BE2C (cell line): ENCODE measurements at regions not wholly inside any gene's neighbourhood (a gene's known extent, or its start where the extent isn't known, plus 50 kb on each side); places are given as distances from the start of the nearest gene placed in this dataset.

Source experiments
- DNase-seq: peaks from one replicate; pipeline ENCODE4 v3.0.0-alpha.2; 2020
- H3K27me3 ChIP-seq: fragments of 250-450 bp; sonication (Bioruptor Pico); 2 replicates; pipeline ENCODE4 v1.5.1; 2020; ENCODE audit warnings: mild to moderate bottlenecking
- H3K36me3 ChIP-seq: fragments of 250-450 bp; sonication (Bioruptor Pico); 2 replicates; pipeline ENCODE4 v1.5.1; 2020; ENCODE audit warnings: mild to moderate bottlenecking
- H3K4me1 ChIP-seq: fragments of 250-450 bp; sonication (Bioruptor Pico); 2 replicates; pipeline ENCODE4 v1.5.1; 2020
- H3K4me3 ChIP-seq: 2 replicates; pipeline ENCODE4 v1.5.1; 2011; ENCODE audit warnings: low read depth, low read length
- H3K9me3 ChIP-seq: fragments of 250-450 bp; sonication (Bioruptor Pico); 2 replicates; pipeline ENCODE4 v1.5.1; 2020
- TF ChIP-seq, protein P1 (sequence below): IDR thresholded peaks from 2 replicates; pipeline ENCODE4 v1.5.1; 2012; ENCODE audit warnings: mild to moderate bottlenecking, low read depth, low read length

- H3K36me3 ChIP-seq: no peaks in the 10 kb centered on the region
- no peaks in the 10 kb centered on the region for H3K27me3 ChIP-seq
- H3K4me1 ChIP-seq: peaks cover 7% of the 10 kb centered on the region
- TF ChIP-seq, protein P1, sequence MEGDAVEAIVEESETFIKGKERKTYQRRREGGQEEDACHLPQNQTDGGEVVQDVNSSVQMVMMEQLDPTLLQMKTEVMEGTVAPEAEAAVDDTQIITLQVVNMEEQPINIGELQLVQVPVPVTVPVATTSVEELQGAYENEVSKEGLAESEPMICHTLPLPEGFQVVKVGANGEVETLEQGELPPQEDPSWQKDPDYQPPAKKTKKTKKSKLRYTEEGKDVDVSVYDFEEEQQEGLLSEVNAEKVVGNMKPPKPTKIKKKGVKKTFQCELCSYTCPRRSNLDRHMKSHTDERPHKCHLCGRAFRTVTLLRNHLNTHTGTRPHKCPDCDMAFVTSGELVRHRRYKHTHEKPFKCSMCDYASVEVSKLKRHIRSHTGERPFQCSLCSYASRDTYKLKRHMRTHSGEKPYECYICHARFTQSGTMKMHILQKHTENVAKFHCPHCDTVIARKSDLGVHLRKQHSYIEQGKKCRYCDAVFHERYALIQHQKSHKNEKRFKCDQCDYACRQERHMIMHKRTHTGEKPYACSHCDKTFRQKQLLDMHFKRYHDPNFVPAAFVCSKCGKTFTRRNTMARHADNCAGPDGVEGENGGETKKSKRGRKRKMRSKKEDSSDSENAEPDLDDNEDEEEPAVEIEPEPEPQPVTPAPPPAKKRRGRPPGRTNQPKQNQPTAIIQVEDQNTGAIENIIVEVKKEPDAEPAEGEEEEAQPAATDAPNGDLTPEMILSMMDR: no peak
- H3K4me3 ChIP-seq: no peak overlapping the region
- H3K9me3 ChIP-seq: no peaks in the 10 kb centered on the region
- DNase-seq: no peak
Measured at GRCh38 chr5:120150770-120151169, 313.3 kb upstream of the PRR16 start.

DNA sequence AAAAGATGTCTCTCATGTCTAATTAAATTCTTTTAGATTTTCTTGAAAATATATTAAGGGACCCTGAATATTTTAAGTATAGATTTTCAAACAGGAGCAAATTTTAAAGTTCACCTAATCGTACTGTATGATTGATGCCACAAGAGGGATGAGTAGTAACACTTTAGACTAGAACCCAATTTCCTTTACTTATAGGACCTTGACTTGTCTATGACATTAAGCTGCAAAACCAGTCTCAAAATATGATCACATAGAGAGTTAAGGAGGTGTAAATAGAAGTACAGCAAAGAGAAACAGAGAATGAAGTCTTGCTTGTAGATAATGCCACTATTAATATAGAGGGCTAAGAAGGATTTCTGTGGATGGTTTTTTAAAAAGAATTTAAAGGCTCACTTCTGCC, 312.9 kb upstream of the PRR16 start:
- Histone ChIP-seq H3K9me3 (no peaks in the 10 kb centered on the region), H3K27me3 (no peaks in the 10 kb centered on the region), H3K4me1 (peaks cover 7% of the 10 kb centered on the region), H3K4me3 (no peak overlapping the region), H3K36me3 (no peaks in the 10 kb centered on the region)
- DNase-seq: no peak
- TF ChIP-seq, protein P1: no peak

- Histone ChIP-seq H3K27me3 (no peaks in the 10 kb centered on the region), H3K4me3 (no peak overlapping the region), H3K4me1 (peaks cover 7% of the 10 kb centered on the region), H3K36me3 (no peaks in the 10 kb centered on the region), H3K9me3 (no peaks in the 10 kb centered on the region)
- TF ChIP-seq, protein P1: no peak
- DNase-seq: no peak
Measured at GRCh38 chr5:120151825-120152224, 312.3 kb upstream of the PRR16 start.

GRCh38 chr5:120152472-120152871, 311.6 kb upstream of the PRR16 start:
- TF ChIP-seq, protein P1: no peak
- H3K4me3 ChIP-seq: no peak overlapping the region
- H3K9me3 ChIP-seq: no peaks in the 10 kb centered on the region
- peaks cover 7% of the 10 kb centered on the region for H3K4me1 ChIP-seq
- no peaks in the 10 kb centered on the region for H3K27me3 ChIP-seq
- no peak for DNase-seq
- no peaks in the 10 kb centered on the region for H3K36me3 ChIP-seq

GRCh38 chr5:120152931-120153330, 311.2 kb upstream of the PRR16 start:
- TF ChIP-seq, protein P1: no peak
- Histone ChIP-seq H3K27me3 (no peaks in the 10 kb centered on the region), H3K4me3 (no peak overlapping the region), H3K36me3 (no peaks in the 10 kb centered on the region), H3K4me1 (peaks cover 7% of the 10 kb centered on the region), H3K9me3 (no peaks in the 10 kb centered on the region)
- no peak for DNase-seq

DNA sequence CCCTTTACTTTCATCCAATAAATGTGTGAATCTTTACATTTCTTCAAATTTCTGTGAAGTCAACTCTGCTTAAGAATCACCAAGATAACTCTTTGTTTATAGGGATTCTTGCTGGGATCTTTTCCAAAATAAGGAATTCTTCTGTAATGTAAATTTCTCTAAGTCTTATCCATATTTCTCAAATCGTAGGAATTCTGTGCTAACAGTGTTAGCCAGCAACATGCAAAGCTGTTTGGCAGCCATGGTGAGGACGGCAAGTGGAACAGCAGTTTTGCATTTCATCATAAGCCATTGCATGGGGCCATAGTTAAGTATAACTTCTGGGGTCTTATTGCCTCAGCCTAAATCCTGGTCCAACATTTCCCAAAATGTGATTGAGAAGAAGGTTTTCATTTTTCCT, 310.5 kb upstream of the PRR16 start:
- no peaks in the 10 kb centered on the region for H3K36me3 ChIP-seq
- H3K27me3 ChIP-seq: no peaks in the 10 kb centered on the region
- no peaks in the 10 kb centered on the region for H3K9me3 ChIP-seq
- peaks cover 7% of the 10 kb centered on the region for H3K4me1 ChIP-seq
- DNase-seq: no peak
- no peak overlapping the region for H3K4me3 ChIP-seq
- TF ChIP-seq, protein P1: no peak
